Left lung (tissue), 4 donors: ENCODE measurements at regions not wholly inside any gene's neighbourhood (a gene's known extent, or its start where the extent isn't known, plus 50 kb on each side); places are given as distances from the start of the nearest gene placed in this dataset.

Experiments used
- ATAC-seq: fragments of 200-7000 bp; cut with Tn5 transposase; one replicate; pipeline ENCODE4 v1.9.1; 2020; ENCODE audit warnings: moderate library complexity
- DNase-seq, 4 donors: peaks; one replicate each; pipeline ENCODE4 v3.0.0-alpha.2; 2013 to 2020
- H3K27ac ChIP-seq, 2 donors: fragments of 200-600 bp; sonication (generic) in 1 of 2; one replicate each; pipeline versions ENCODE4 v1.5.0 to v1.8.0; 2020 to 2021
- H3K27me3 ChIP-seq, 2 donors: fragments of 200-600 bp; sonication (generic) in 1 of 2; one replicate each; pipeline versions ENCODE4 v1.5.0 to v1.8.0; 2020 to 2021
- H3K36me3 ChIP-seq, 2 donors: fragments of 200-600 bp; sonication (generic) in 1 of 2; one replicate each; pipeline versions ENCODE4 v1.5.0 to v1.8.0; 2020 to 2021
- H3K4me1 ChIP-seq, 2 donors: fragments of 200-600 bp; one replicate each; pipeline ENCODE4 v1.8.0; 2021
- H3K4me3 ChIP-seq, 2 donors: fragments of 200-600 bp; sonication (generic) in 1 of 2; one replicate each; pipeline versions ENCODE4 v1.5.0 to v1.8.0; 2020 to 2021; ENCODE audit warnings: mild to moderate bottlenecking in 1 of 2
- H3K9me3 ChIP-seq, 2 donors: fragments of 200-600 bp; sonication (generic) in 1 of 2; one replicate each; pipeline versions ENCODE4 v1.5.0 to v1.8.0; 2020 to 2021
- CTCF ChIP-seq, 2 donors: fragments of 200-600 bp; sonication (generic) in 1 of 2; IDR thresholded peaks; one replicate each; pipeline versions ENCODE4 v1.5.0 to v1.8.0; 2021; ENCODE audit warnings: antibody characterized with exemption in 2 of 2
- intact Hi-C, 2 donors: fragments of 100-400 bp; cut with DNase I; formaldehyde crosslinking; loops; one replicate each; pipeline versions ENCODE4 v1.11.2 to v1.14.2; 2022
- donor health status: DM: no; HTN: yes; CAD: no.
- donor health status: DM: no; HTN: no; CAD: no.

- Histone ChIP-seq H3K9me3 (peaks cover 0 to 5% of the 10 kb centered on the region in 2 donors), H3K4me3 (no peak overlapping the region), H3K4me1 (no peaks in the 10 kb centered on the region), H3K27ac (no peak overlapping the region), H3K36me3 (no peaks in the 10 kb centered on the region), H3K27me3 (no peaks in the 10 kb centered on the region)
- DNase-seq (no peak), ATAC-seq (no peak)
- no peak for TF ChIP-seq CTCF (IDR thresholded peaks at IDR 0.05)
- intact Hi-C loops, result no loop called here
These were observed 124.2 kb upstream of the FAM98A start for GRCh38 chr2:33723329-33723728.

GRCh38 chr2:33719067-33719466 is 120.0 kb upstream of the FAM98A start:
- H3K36me3 ChIP-seq, result no peaks in the 10 kb centered on the region
- H3K4me3 ChIP-seq, result no peak overlapping the region
- H3K27ac ChIP-seq, result no peak overlapping the region
- DNase-seq (no peak), ATAC-seq (no peak)
- no peak for TF ChIP-seq CTCF (IDR thresholded peaks at IDR 0.05)
- no peaks in the 10 kb centered on the region for H3K27me3 ChIP-seq
- no peaks in the 10 kb centered on the region for H3K4me1 ChIP-seq
- no peaks in the 10 kb centered on the region for H3K9me3 ChIP-seq
- intact Hi-C loops, result no loop called here

GRCh38 chr2:33712674-33713073 is 113.6 kb upstream of the FAM98A start:
- intact Hi-C loops, result no loop called here
- no peak overlapping the region for H3K4me3 ChIP-seq
- ATAC-seq, result no peak
- no peaks in the 10 kb centered on the region for H3K4me1 ChIP-seq
- no peaks in the 10 kb centered on the region for H3K36me3 ChIP-seq
- DNase-seq, result no peak
- H3K27me3 ChIP-seq, result no peaks in the 10 kb centered on the region
- no peaks in the 10 kb centered on the region for H3K9me3 ChIP-seq
- TF ChIP-seq CTCF (IDR thresholded peaks at IDR 0.05), result no peak
- H3K27ac ChIP-seq, result no peak overlapping the region

- DNase-seq (no peak), ATAC-seq (no peak)
- Histone ChIP-seq H3K4me1 (no peaks in the 10 kb centered on the region), H3K4me3 (no peak overlapping the region), H3K27ac (no peak overlapping the region), H3K36me3 (no peaks in the 10 kb centered on the region), H3K9me3 (no peaks in the 10 kb centered on the region), H3K27me3 (no peaks in the 10 kb centered on the region)
- TF ChIP-seq CTCF (IDR thresholded peaks at IDR 0.05), result no peak
- intact Hi-C loops, result no loop called here
These were observed 110.9 kb upstream of the FAM98A start for GRCh38 chr2:33709951-33710350.

- DNase-seq (no peak), ATAC-seq (no peak)
- intact Hi-C loops, result no loop called here
- Histone ChIP-seq H3K27ac (no peak overlapping the region), H3K4me1 (no peaks in the 10 kb centered on the region), H3K36me3 (no peaks in the 10 kb centered on the region), H3K4me3 (no peak overlapping the region), H3K27me3 (no peaks in the 10 kb centered on the region), H3K9me3 (no peaks in the 10 kb centered on the region)
- TF ChIP-seq CTCF (IDR thresholded peaks at IDR 0.05), result no peak
These were observed 108.2 kb upstream of the FAM98A start for GRCh38 chr2:33707312-33707711.
